GM13976 (cell line): ENCODE measurements at regions not wholly inside any gene's neighbourhood (a gene's known extent, or its start where the extent isn't known, plus 50 kb on each side); places are given as distances from the start of the nearest gene placed in this dataset.
"Not testable (repeated sequence)": the region's sequence is repeated elsewhere in the genome, so short reads cannot be mapped to it uniquely, and the experiment has no call there.

Experiments used
- DNase-seq: peaks from one replicate; pipeline ENCODE4 v3.0.0; 2012; ENCODE audit warnings: low spot score
- in situ Hi-C: fragments of 300-500 bp; cut with MboI; formaldehyde crosslinking; loops from one replicate; pipeline ENCODE4 v1.12.0; 2022; ENCODE audit warnings: low sequenced_read_pairs, mixed read lengths, inconsistent platforms; ENCODE audit not compliant: unreplicated experiment
- TF ChIP-seq, protein P1 (sequence below): IDR thresholded peaks from 2 replicates; pipeline ENCODE4 v1.5.1; 2012; ENCODE audit warnings: borderline replicate concordance, mild to moderate bottlenecking; ENCODE audit not compliant: insufficient read depth; ENCODE audit errors: extremely low read depth, missing control alignments, control extremely low read depth

- no peak for DNase-seq
- in situ Hi-C loops, result no loop called here
- TF ChIP-seq, protein P1, sequence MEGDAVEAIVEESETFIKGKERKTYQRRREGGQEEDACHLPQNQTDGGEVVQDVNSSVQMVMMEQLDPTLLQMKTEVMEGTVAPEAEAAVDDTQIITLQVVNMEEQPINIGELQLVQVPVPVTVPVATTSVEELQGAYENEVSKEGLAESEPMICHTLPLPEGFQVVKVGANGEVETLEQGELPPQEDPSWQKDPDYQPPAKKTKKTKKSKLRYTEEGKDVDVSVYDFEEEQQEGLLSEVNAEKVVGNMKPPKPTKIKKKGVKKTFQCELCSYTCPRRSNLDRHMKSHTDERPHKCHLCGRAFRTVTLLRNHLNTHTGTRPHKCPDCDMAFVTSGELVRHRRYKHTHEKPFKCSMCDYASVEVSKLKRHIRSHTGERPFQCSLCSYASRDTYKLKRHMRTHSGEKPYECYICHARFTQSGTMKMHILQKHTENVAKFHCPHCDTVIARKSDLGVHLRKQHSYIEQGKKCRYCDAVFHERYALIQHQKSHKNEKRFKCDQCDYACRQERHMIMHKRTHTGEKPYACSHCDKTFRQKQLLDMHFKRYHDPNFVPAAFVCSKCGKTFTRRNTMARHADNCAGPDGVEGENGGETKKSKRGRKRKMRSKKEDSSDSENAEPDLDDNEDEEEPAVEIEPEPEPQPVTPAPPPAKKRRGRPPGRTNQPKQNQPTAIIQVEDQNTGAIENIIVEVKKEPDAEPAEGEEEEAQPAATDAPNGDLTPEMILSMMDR, result no peak
Measured at GRCh38 chr1:73491621-73492020, 706.4 kb downstream of the LRRIQ3 start.

GRCh38 chr1:73475316-73475870 is 722.6 kb downstream of the LRRIQ3 start:
- TF ChIP-seq, protein P1, result no peak
- DNase-seq, result no peak
- in situ Hi-C loops, result no loop called here

- TF ChIP-seq, protein P1, result no peak
- in situ Hi-C loops, result no loop called here
- DNase-seq, result no peak
Measured at GRCh38 chr1:73472810-73473209, 725.2 kb downstream of the LRRIQ3 start.

DNA sequence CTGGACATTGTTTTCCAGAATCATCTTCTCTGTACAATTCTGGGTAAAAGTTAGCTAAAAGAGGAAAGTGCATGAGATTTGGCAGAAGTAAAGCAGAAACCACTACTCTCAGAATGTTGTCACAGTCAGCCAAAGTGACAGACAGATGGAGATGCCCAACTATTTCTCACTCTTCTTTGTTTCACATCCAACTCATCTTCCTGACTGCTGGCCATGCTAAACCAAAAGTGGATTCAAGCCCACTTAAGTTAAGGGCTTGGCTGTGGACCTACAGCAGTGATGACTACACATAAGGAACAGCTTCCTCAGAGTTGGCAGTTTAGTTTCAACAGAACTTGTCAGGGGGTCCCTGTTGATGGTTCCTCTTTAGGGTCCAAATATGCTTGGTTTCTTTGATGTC is 730.2 kb downstream of the LRRIQ3 start:
- TF ChIP-seq, protein P1, result no peak
- in situ Hi-C loops, result no loop called here
- no peak for DNase-seq

GRCh38 chr1:73463873-73464272 is 734.1 kb downstream of the LRRIQ3 start:
- TF ChIP-seq, protein P1, result no peak
- in situ Hi-C loops, result no loop called here
- no peak for DNase-seq

GRCh38 chr1:73452522-73452921 is 745.5 kb downstream of the LRRIQ3 start:
- no peak for DNase-seq
- TF ChIP-seq, protein P1, result no peak
- in situ Hi-C loops, result no loop called here

DNA sequence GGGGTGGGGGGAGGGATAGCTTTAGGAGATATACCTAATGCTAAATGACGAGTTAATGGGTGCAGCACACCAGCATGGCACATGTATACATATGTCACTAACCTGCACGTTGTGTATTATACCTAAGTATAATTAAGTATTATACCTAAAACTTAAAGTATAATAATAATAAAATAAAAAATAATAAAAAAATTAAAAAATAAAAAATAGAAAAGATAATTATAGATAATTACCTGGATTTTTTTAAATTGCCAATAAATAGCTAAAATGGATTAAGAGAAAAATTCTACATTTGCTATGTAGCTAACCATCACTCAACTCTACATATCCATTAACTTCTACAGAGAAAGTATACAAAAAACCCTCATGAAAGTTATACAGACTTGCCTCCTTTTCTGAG is 747.3 kb downstream of the LRRIQ3 start:
- in situ Hi-C loops, DNase-seq: not testable (repeated sequence)
